Prostate gland (tissue), 2 donors: ENCODE measurements at regions not wholly inside any gene's neighbourhood (a gene's known extent, or its start where the extent isn't known, plus 50 kb on each side); places are given as distances from the start of the nearest gene placed in this dataset.

Source experiments
- POLR2A ChIP-seq: fragments of 450-650 bp; IDR thresholded peaks from one replicate; pipeline ENCODE4 v1.6.1; 2016; ENCODE audit warnings: antibody characterized with exemption, mild to moderate bottlenecking
- POLR2AphosphoS5 ChIP-seq: sonication (generic); formaldehyde crosslinking; IDR thresholded peaks from one replicate; pipeline ENCODE4 v1.6.1; 2017; ENCODE audit warnings: antibody characterized with exemption
- TF ChIP-seq, protein P1 (sequence below), 4 experiments: fragments of 200-600 bp in 2 of 4; fragments of 450-650 bp in 2 of 4; sonication (generic) in 2 of 4; IDR thresholded peaks; 1 replicate in 3 of 4; 2 replicates in 1 of 4; pipeline ENCODE4 v1.5.1; 2016 to 2019; ENCODE audit warnings: antibody characterized with exemption in 4 of 4, mild to moderate bottlenecking in 2 of 4, moderate library complexity in 2 of 4

DNA sequence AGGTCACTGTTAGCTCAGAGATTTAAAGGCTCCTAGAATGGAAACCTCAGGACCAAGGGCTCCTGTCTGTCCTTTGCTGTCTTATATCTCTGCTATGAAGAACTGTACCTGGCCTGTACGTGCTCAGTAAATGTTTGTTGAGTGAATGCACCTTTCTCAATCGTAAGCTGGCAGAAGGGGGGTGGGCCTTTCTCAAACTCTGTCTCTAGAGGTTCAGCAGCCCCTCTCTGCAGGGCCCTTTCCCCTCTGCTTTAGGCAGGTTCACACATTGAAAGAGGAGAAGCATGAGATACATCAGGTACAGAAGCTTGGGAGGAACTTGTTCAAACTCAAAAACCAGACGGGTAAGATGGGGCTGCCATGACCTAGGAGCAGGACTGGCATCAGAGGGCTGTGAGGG lies 155.6 kb downstream of the GOLGA6L4 start:
- TF ChIP-seq POLR2A (no peak), POLR2AphosphoS5 (no peak)
- TF ChIP-seq, protein P1, sequence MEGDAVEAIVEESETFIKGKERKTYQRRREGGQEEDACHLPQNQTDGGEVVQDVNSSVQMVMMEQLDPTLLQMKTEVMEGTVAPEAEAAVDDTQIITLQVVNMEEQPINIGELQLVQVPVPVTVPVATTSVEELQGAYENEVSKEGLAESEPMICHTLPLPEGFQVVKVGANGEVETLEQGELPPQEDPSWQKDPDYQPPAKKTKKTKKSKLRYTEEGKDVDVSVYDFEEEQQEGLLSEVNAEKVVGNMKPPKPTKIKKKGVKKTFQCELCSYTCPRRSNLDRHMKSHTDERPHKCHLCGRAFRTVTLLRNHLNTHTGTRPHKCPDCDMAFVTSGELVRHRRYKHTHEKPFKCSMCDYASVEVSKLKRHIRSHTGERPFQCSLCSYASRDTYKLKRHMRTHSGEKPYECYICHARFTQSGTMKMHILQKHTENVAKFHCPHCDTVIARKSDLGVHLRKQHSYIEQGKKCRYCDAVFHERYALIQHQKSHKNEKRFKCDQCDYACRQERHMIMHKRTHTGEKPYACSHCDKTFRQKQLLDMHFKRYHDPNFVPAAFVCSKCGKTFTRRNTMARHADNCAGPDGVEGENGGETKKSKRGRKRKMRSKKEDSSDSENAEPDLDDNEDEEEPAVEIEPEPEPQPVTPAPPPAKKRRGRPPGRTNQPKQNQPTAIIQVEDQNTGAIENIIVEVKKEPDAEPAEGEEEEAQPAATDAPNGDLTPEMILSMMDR (IDR thresholded peaks at IDR 0.05), result no peak
